Trophoblast cell (in vitro differentiated cells and primary cell): ENCODE measurements at regions not wholly inside any gene's neighbourhood (a gene's known extent, or its start where the extent isn't known, plus 50 kb on each side); places are given as distances from the start of the nearest gene placed in this dataset.
"Not testable (repeated sequence)": the region's sequence is repeated elsewhere in the genome, so short reads cannot be mapped to it uniquely, and the experiment has no call there.

Experiments
- DNase-seq, 2 donors: peaks; one replicate each; pipeline ENCODE4 v3.0.0-alpha.2; 2016
- H2AFZ ChIP-seq: 2 replicates; pipeline ENCODE4 v1.6.1; 2013; ENCODE audit warnings: low read length, moderate library complexity, mild to moderate bottlenecking; ENCODE audit not compliant: insufficient read depth, poor library complexity
- H2AK5ac ChIP-seq: 2 replicates; pipeline ENCODE4 v1.6.1; 2013; ENCODE audit warnings: mild to moderate bottlenecking, low read length
- H2BK120ac ChIP-seq: 2 replicates; pipeline ENCODE4 v1.6.1; 2013; ENCODE audit warnings: low read length, mild to moderate bottlenecking, moderate library complexity; ENCODE audit not compliant: insufficient read depth, poor library complexity
- H2BK12ac ChIP-seq: 2 replicates; pipeline ENCODE4 v1.6.1; 2013; ENCODE audit warnings: mild to moderate bottlenecking, low read length, moderate library complexity
- H2BK5ac ChIP-seq: 2 replicates; pipeline ENCODE4 v1.6.1; 2013; ENCODE audit warnings: low read length, low read depth, moderate library complexity, mild to moderate bottlenecking; ENCODE audit not compliant: poor library complexity
- H3K14ac ChIP-seq: 2 replicates; pipeline ENCODE4 v1.6.1; 2013; ENCODE audit warnings: mild to moderate bottlenecking, low read length
- H3K18ac ChIP-seq: 2 replicates; pipeline ENCODE4 v1.6.1; 2013; ENCODE audit warnings: mild to moderate bottlenecking, low read length
- H3K23ac ChIP-seq: 2 replicates; pipeline ENCODE4 v1.6.1; 2013; ENCODE audit warnings: low read length
- H3K27ac ChIP-seq: 2 replicates; pipeline ENCODE4 v1.5.1; 2013; ENCODE audit warnings: low read depth, mild to moderate bottlenecking, inconsistent platforms, low read length, moderate library complexity
- H3K27me3 ChIP-seq: 2 replicates; pipeline ENCODE4 v1.6.1; 2013; ENCODE audit warnings: inconsistent platforms, mild to moderate bottlenecking, low read length, moderate library complexity; ENCODE audit not compliant: insufficient read depth
- H3K36me3 ChIP-seq, 2 experiments: 1 replicate in 1 of 2; 2 replicates in 1 of 2; pipeline ENCODE4 v1.6.1; 2013; ENCODE audit warnings: low read length in 2 of 2, mild to moderate bottlenecking in 2 of 2, moderate library complexity in 1 of 2; ENCODE audit not compliant: insufficient read depth in 2 of 2, control insufficient read depth in 1 of 2
- H3K4ac ChIP-seq: 2 replicates; pipeline ENCODE4 v1.6.1; 2013; ENCODE audit warnings: low read depth, mild to moderate bottlenecking, low read length, moderate library complexity
- H3K4me1 ChIP-seq, 2 experiments: 1 replicate in 1 of 2; 2 replicates in 1 of 2; pipeline ENCODE4 v1.6.1; 2013; ENCODE audit warnings: low read length in 2 of 2, mild to moderate bottlenecking in 2 of 2, moderate library complexity in 1 of 2; ENCODE audit not compliant: insufficient read depth in 2 of 2, control insufficient read depth in 1 of 2
- H3K4me2 ChIP-seq: 2 replicates; pipeline ENCODE4 v1.6.1; 2013; ENCODE audit warnings: inconsistent platforms, mild to moderate bottlenecking, low read length, moderate library complexity
- H3K4me3 ChIP-seq: 2 replicates; pipeline ENCODE4 v1.5.1; 2013; ENCODE audit warnings: mild to moderate bottlenecking, low read depth, low read length, inconsistent platforms
- H3K79me1 ChIP-seq: one replicate; pipeline ENCODE4 v1.6.1; 2013; ENCODE audit warnings: low read length
- H3K79me2 ChIP-seq: 2 replicates; pipeline ENCODE4 v1.6.1; 2013; ENCODE audit warnings: low read length, mild to moderate bottlenecking; ENCODE audit not compliant: control insufficient read depth, insufficient read depth, poor library complexity
- H3K9ac ChIP-seq: 2 replicates; pipeline ENCODE4 v1.6.1; 2013; ENCODE audit warnings: mild to moderate bottlenecking, low read length
- H3K9me3 ChIP-seq: 2 replicates; pipeline ENCODE4 v1.6.1; 2013; ENCODE audit warnings: low read depth, mild to moderate bottlenecking, control low read depth, inconsistent platforms, low read length; ENCODE audit not compliant: insufficient read depth
- H4K12ac ChIP-seq: 2 replicates; pipeline ENCODE4 v1.6.1; 2013; ENCODE audit warnings: low read depth, mild to moderate bottlenecking, low read length, moderate library complexity
- H4K8ac ChIP-seq: 2 replicates; pipeline ENCODE4 v1.6.1; 2013; ENCODE audit warnings: low read depth, mild to moderate bottlenecking, low read length, moderate library complexity
- H4K91ac ChIP-seq: one replicate; pipeline ENCODE4 v1.6.1; 2013; ENCODE audit warnings: low read depth, mild to moderate bottlenecking, low read length, moderate library complexity
- WGBS: extraction: QIAGEN DNeasy Blood & Tissue Kit; methylation state at CpG from one replicate; pipeline ENCODE4 v1.1.7; 2013; ENCODE audit warnings: missing lambda C conversion rate; ENCODE audit not compliant: insufficient read length, insufficient coverage; ENCODE audit errors: extremely low coverage; 5-methylcytosine and 5-hydroxymethylcytosine counted together

DNA sequence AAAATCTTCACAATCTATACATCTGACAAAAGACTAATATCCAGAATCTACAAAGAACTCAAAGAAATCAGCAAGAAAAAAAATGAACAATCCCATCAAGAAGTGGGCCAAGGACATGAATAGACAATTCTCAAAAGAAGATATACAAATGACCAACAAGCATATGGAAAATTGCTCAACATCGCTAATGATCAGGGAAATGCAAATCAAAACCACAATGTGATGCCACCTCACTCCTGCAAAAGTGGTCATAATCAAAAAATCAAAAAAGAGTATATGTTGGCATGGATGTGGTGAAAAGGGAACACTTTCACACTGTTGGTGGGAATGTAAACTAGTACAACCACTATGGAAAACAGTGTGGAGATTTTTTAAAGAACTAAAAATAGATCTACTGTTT, 58.3 kb upstream of the HBS1L start:
- not testable (repeated sequence) for H3K9ac ChIP-seq, DNase-seq, H3K27ac ChIP-seq, H3K36me3 ChIP-seq, H3K9me3 ChIP-seq, H3K79me2 ChIP-seq, H3K4me3 ChIP-seq, H3K18ac ChIP-seq, H4K8ac ChIP-seq, H3K27me3 ChIP-seq, H4K12ac ChIP-seq, H3K23ac ChIP-seq, H3K14ac ChIP-seq, H3K4me1 ChIP-seq, H2BK120ac ChIP-seq, H2AK5ac ChIP-seq, H4K91ac ChIP-seq, H3K79me1 ChIP-seq, H2AFZ ChIP-seq, H2BK12ac ChIP-seq, H3K4me2 ChIP-seq, H2BK5ac ChIP-seq, H3K4ac ChIP-seq
- no CpG with 5 or more reads among the region's 1 CpG for WGBS

DNA sequence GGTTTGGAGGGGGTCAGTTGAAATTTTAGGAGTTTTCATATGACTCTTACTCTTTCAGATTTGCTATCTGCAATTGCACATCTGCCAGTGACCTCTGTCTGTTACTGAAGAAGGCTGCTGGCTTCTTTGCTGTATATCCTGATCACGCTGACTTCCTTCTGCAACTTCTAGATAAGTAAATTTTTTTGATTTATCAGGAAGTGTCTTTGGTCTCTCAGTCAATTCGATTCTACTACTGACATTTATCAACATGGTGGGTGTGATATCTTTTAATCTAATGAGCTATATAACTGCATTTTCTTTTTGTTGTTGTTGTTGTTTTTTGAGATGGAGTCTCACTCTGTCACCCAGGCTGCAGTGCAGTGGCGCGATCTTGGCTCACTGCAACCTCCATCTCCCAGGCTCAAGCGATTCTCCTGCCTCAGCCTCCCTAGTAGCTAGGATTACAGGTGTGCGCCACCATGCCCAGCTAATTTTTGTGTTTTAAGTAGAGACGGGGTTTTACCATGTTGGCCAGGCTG, 55.7 kb upstream of the HBS1L start:
- not testable (repeated sequence) for H2AK5ac ChIP-seq, H2BK120ac ChIP-seq, H2BK5ac ChIP-seq, H3K18ac ChIP-seq, H4K12ac ChIP-seq, H3K79me2 ChIP-seq, H3K23ac ChIP-seq, H3K4me3 ChIP-seq, H4K91ac ChIP-seq, H2BK12ac ChIP-seq, H3K9ac ChIP-seq, H3K27ac ChIP-seq, H3K4me2 ChIP-seq, H3K79me1 ChIP-seq, DNase-seq, H3K4ac ChIP-seq, H4K8ac ChIP-seq, H3K4me1 ChIP-seq, H3K9me3 ChIP-seq, H3K14ac ChIP-seq, H2AFZ ChIP-seq, H3K36me3 ChIP-seq, H3K27me3 ChIP-seq
- no CpG with 5 or more reads among the region's 7 CpGs for WGBS

DNA sequence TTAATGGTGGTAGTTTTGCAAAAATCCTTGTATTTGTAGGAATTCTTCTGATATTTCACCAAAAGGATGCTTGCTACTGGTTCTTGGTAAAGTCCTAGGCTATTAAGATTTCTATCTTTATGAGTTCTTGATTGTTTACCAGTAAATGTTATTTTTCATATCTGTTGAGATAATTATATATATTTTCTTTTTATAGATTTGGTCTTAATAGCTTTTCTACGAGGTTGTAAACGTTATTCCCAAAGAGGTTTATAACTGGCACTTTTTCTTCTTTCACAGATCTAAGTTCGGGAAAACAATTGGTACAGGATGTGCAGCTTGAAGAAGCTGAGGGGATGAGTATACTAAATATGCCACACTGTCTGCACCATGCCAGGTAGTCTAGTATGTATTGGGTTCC, 55.1 kb upstream of the HBS1L start:
- Histone ChIP-seq H2AK5ac (no peak overlapping the region), H4K12ac (no peak overlapping the region), H3K36me3 (no peaks in the 10 kb centered on the region), H3K9ac (no peak overlapping the region), H3K27ac (no peak overlapping the region), H2AFZ (no peak overlapping the region), H3K4ac (no peak overlapping the region), H3K14ac (no peak overlapping the region), H4K8ac (no peak overlapping the region), H2BK5ac (no peak overlapping the region), H4K91ac (no peak overlapping the region), H3K79me1 (no peaks in the 10 kb centered on the region), H3K18ac (no peak overlapping the region), H3K4me3 (no peak overlapping the region), H3K4me2 (no peak overlapping the region), H3K9me3 (no peaks in the 10 kb centered on the region), H3K27me3 (no peaks in the 10 kb centered on the region), H3K79me2 (no peaks in the 10 kb centered on the region), H3K4me1 (no peaks in the 10 kb centered on the region), H2BK12ac (no peak overlapping the region), H3K23ac (no peak overlapping the region), H2BK120ac (no peak overlapping the region)
- WGBS: no CpG with 5 or more reads among the region's 3 CpGs
- DNase-seq: no peak

DNA sequence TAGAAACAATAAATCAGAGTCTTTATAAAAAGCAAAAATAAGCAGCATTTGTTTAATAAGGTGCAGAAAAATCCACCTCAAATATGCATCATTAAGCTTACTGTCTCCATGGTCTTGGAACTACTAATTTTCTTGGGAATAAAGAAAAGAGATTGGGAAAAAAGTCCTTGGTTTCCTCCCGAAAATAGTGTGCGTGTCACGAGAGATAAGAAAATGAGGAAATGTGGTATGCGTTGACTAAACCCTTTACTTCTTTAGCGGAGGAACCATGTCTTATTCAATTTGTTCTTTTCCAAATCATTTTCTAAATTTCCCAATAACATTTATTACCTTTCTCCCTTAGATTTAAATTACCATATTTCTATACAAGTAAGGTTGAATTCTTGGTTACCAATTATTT, 54.1 kb upstream of the HBS1L start:
- no peak overlapping the region for H2AFZ ChIP-seq
- no peaks in the 10 kb centered on the region for H3K79me1 ChIP-seq
- H3K18ac ChIP-seq: no peak overlapping the region
- H3K4me2 ChIP-seq: no peak overlapping the region
- no peaks in the 10 kb centered on the region for H3K9me3 ChIP-seq
- H3K36me3 ChIP-seq: no peaks in the 10 kb centered on the region
- no peak overlapping the region for H2AK5ac ChIP-seq
- H3K9ac ChIP-seq: no peak overlapping the region
- H2BK120ac ChIP-seq: no peak overlapping the region
- H4K12ac ChIP-seq: no peak overlapping the region
- no peaks in the 10 kb centered on the region for H3K79me2 ChIP-seq
- H3K27me3 ChIP-seq: no peaks in the 10 kb centered on the region
- H3K14ac ChIP-seq: no peak overlapping the region
- no CpG with 5 or more reads among the region's 5 CpGs for WGBS
- no peak overlapping the region for H3K23ac ChIP-seq
- DNase-seq: no peak
- no peak overlapping the region for H4K8ac ChIP-seq
- no peak overlapping the region for H2BK5ac ChIP-seq
- H3K4ac ChIP-seq: no peak overlapping the region
- no peaks in the 10 kb centered on the region for H3K4me1 ChIP-seq
- no peak overlapping the region for H3K4me3 ChIP-seq
- H3K27ac ChIP-seq: no peak overlapping the region
- H2BK12ac ChIP-seq: no peak overlapping the region
- no peak overlapping the region for H4K91ac ChIP-seq
